Mesenchymal stem cell (in vitro differentiated cells and primary cell): ENCODE measurements at regions not wholly inside any gene's neighbourhood (a gene's known extent, or its start where the extent isn't known, plus 50 kb on each side); places are given as distances from the start of the nearest gene placed in this dataset.
"Not testable (repeated sequence)": the region's sequence is repeated elsewhere in the genome, so short reads cannot be mapped to it uniquely, and the experiment has no call there.

Source experiments
- DNase-seq: peaks from one replicate; pipeline ENCODE4 v3.0.0-alpha.2; 2013
- H2AFZ ChIP-seq: one replicate; pipeline ENCODE4 v1.6.1; 2013; ENCODE audit warnings: low read depth, mild to moderate bottlenecking, control low read depth, inconsistent platforms, low read length, moderate library complexity
- H2AK5ac ChIP-seq: 2 replicates; pipeline ENCODE4 v1.6.1; 2013; ENCODE audit warnings: low read length, moderate library complexity, mild to moderate bottlenecking, inconsistent platforms; ENCODE audit not compliant: severe bottlenecking
- H2BK120ac ChIP-seq: one replicate; pipeline ENCODE4 v1.6.1; 2013; ENCODE audit warnings: low read depth, mild to moderate bottlenecking, inconsistent platforms, low read length, moderate library complexity
- H2BK12ac ChIP-seq, 2 experiments: one replicate each; pipeline ENCODE4 v1.6.1; 2013; ENCODE audit warnings: inconsistent platforms in 2 of 2, low read length in 2 of 2, mild to moderate bottlenecking in 2 of 2, moderate library complexity in 2 of 2, control low read depth in 1 of 2
- H2BK15ac ChIP-seq: one replicate; pipeline ENCODE4 v1.6.1; 2013; ENCODE audit warnings: mild to moderate bottlenecking, low read depth, inconsistent platforms; ENCODE audit not compliant: poor library complexity, severe bottlenecking
- H2BK5ac ChIP-seq: 2 replicates; pipeline ENCODE4 v1.6.1; 2013; ENCODE audit warnings: low read depth, mild to moderate bottlenecking, low read length, control low read depth, inconsistent platforms; ENCODE audit not compliant: poor library complexity, severe bottlenecking
- H3K14ac ChIP-seq, 2 experiments: one replicate each; pipeline ENCODE4 v1.6.1; 2013; ENCODE audit warnings: inconsistent platforms in 2 of 2, low read length in 2 of 2, control low read depth in 1 of 2, mild to moderate bottlenecking in 1 of 2, moderate library complexity in 1 of 2
- H3K18ac ChIP-seq, 2 experiments: one replicate each; pipeline ENCODE4 v1.6.1; 2013; ENCODE audit warnings: inconsistent platforms in 2 of 2, low read length in 2 of 2, control low read depth in 1 of 2, low read depth in 1 of 2, mild to moderate bottlenecking in 1 of 2
- H3K23ac ChIP-seq, 2 experiments: one replicate each; pipeline ENCODE4 v1.6.1; 2013; ENCODE audit warnings: inconsistent platforms in 2 of 2, low read length in 2 of 2, mild to moderate bottlenecking in 2 of 2, moderate library complexity in 2 of 2, control low read depth in 1 of 2
- H3K27ac ChIP-seq: 2 replicates; pipeline ENCODE4 v1.5.1; 2013; ENCODE audit warnings: mild to moderate bottlenecking, moderate library complexity, low read length, control low read depth, inconsistent platforms; ENCODE audit not compliant: poor library complexity, severe bottlenecking
- H3K27me3 ChIP-seq, 2 experiments: 2 replicates each; pipeline versions ENCODE4 v1.6.1 to v1.7.0; 2013; ENCODE audit warnings: low read length in 2 of 2, mild to moderate bottlenecking in 2 of 2, moderate library complexity in 2 of 2, control low read depth in 1 of 2, inconsistent platforms in 1 of 2; ENCODE audit not compliant: control insufficient read depth in 1 of 2, insufficient read depth in 1 of 2
- H3K36me3 ChIP-seq, 2 experiments: 2 replicates each; pipeline versions ENCODE4 v1.6.1 to v1.7.0; 2013; ENCODE audit warnings: low read length in 2 of 2, control low read depth in 1 of 2, inconsistent platforms in 1 of 2, low read depth in 1 of 2, mild to moderate bottlenecking in 1 of 2; ENCODE audit not compliant: insufficient read depth in 2 of 2, control insufficient read depth in 1 of 2
- H3K4ac ChIP-seq, 2 experiments: one replicate each; pipeline ENCODE4 v1.6.1; 2013; ENCODE audit warnings: inconsistent platforms in 2 of 2, low read length in 2 of 2, mild to moderate bottlenecking in 2 of 2, moderate library complexity in 2 of 2, control low read depth in 1 of 2, low read depth in 1 of 2
- H3K4me1 ChIP-seq: 2 replicates; pipeline ENCODE4 v1.6.1; 2013; ENCODE audit warnings: low read depth, low read length, control low read depth; ENCODE audit not compliant: control insufficient read depth, insufficient read depth
- H3K4me2 ChIP-seq: 2 replicates; pipeline ENCODE4 v1.6.1; 2013; ENCODE audit warnings: low read length, mild to moderate bottlenecking, inconsistent platforms; ENCODE audit not compliant: poor library complexity, severe bottlenecking
- H3K4me3 ChIP-seq, 2 experiments: 2 replicates each; pipeline versions ENCODE4 v1.5.1 to v1.7.0; 2013; ENCODE audit warnings: low read length in 2 of 2, mild to moderate bottlenecking in 2 of 2, control low read depth in 1 of 2, low read depth in 1 of 2; ENCODE audit not compliant: insufficient read depth in 1 of 2
- H3K79me1 ChIP-seq: replicated peaks from 2 replicates; pipeline ENCODE4 v1.6.1; 2013; ENCODE audit warnings: mild to moderate bottlenecking, control low read depth, low read length, inconsistent platforms; ENCODE audit not compliant: poor library complexity, severe bottlenecking
- H3K9ac ChIP-seq: 2 replicates; pipeline ENCODE4 v1.7.0; 2013; ENCODE audit warnings: mild to moderate bottlenecking, low read length, moderate library complexity
- H3K9me3 ChIP-seq: 2 replicates; pipeline ENCODE4 v1.7.0; 2013; ENCODE audit warnings: mild to moderate bottlenecking, low read length; ENCODE audit not compliant: control insufficient read depth
- H4K8ac ChIP-seq: one replicate; pipeline ENCODE4 v1.6.1; 2013; ENCODE audit warnings: inconsistent platforms, mild to moderate bottlenecking, low read length, moderate library complexity
- H4K91ac ChIP-seq: one replicate; pipeline ENCODE4 v1.6.1; 2013; ENCODE audit warnings: mild to moderate bottlenecking, low read length, inconsistent platforms
- WGBS: methylation state at CpG from one replicate; pipeline ENCODE4 v1.1.7; 2013; ENCODE audit warnings: mixed read lengths; 5-methylcytosine and 5-hydroxymethylcytosine counted together

GRCh38 chr18:10256276-10256675, 198.2 kb upstream of the APCDD1 start:
- H2AFZ ChIP-seq, H2BK120ac ChIP-seq, H2BK5ac ChIP-seq, H4K91ac ChIP-seq, H2AK5ac ChIP-seq, H3K79me1 ChIP-seq, H3K23ac ChIP-seq, H3K4me1 ChIP-seq, H3K27ac ChIP-seq, H3K9ac ChIP-seq, H3K4ac ChIP-seq, H3K27me3 ChIP-seq, H3K18ac ChIP-seq, H3K14ac ChIP-seq, H3K9me3 ChIP-seq, H2BK15ac ChIP-seq, H3K36me3 ChIP-seq, H4K8ac ChIP-seq, DNase-seq, H3K4me3 ChIP-seq, H3K4me2 ChIP-seq, H2BK12ac ChIP-seq: not testable (repeated sequence)
- 78% methylated on average over 3 of the region's 3 CpGs for WGBS

- Histone ChIP-seq H3K14ac (no peak overlapping the region), H2BK5ac (no peak overlapping the region), H3K4me3 (no peak overlapping the region), H3K27me3 (peaks cover 0 to 5% of the 10 kb centered on the region in 2 experiments), H2AK5ac (no peak overlapping the region), H2BK12ac (no peak overlapping the region), H3K23ac (no peak overlapping the region), H3K18ac (no peak overlapping the region), H3K9me3 (no peaks in the 10 kb centered on the region), H3K9ac (no peak overlapping the region), H3K4ac (no peak overlapping the region), H2BK120ac (no peak overlapping the region), H3K79me1 (no peaks in the 10 kb centered on the region), H3K27ac (no peak overlapping the region), H4K8ac (no peak overlapping the region), H2BK15ac (no peak overlapping the region), H3K4me2 (no peak overlapping the region), H3K36me3 (no peaks in the 10 kb centered on the region), H2AFZ (no peak overlapping the region), H4K91ac (no peak overlapping the region), H3K4me1 (no peaks in the 10 kb centered on the region)
- no peak for DNase-seq
- 94% methylated on average over 3 of the region's 5 CpGs for WGBS
These were observed 195.5 kb upstream of the APCDD1 start for GRCh38 chr18:10258836-10259474.

GRCh38 chr18:10259901-10260300, 194.5 kb upstream of the APCDD1 start:
- H3K36me3 ChIP-seq = no peaks in the 10 kb centered on the region
- no peak overlapping the region for H4K91ac ChIP-seq
- H2BK120ac ChIP-seq = no peak overlapping the region
- 78% methylated on average over 2 of the region's 3 CpGs for WGBS
- peaks cover 0 to 5% of the 10 kb centered on the region in 2 experiments for H3K27me3 ChIP-seq
- no peak overlapping the region for H2BK15ac ChIP-seq
- H4K8ac ChIP-seq = no peak overlapping the region
- no peak overlapping the region for H3K27ac ChIP-seq
- H3K9ac ChIP-seq = no peak overlapping the region
- H3K14ac ChIP-seq = no peak overlapping the region
- no peak overlapping the region for H3K23ac ChIP-seq
- H3K4ac ChIP-seq = no peak overlapping the region
- no peak for DNase-seq
- H3K4me1 ChIP-seq = no peaks in the 10 kb centered on the region
- H2AFZ ChIP-seq = no peak overlapping the region
- no peak overlapping the region for H3K18ac ChIP-seq
- H3K79me1 ChIP-seq = no peaks in the 10 kb centered on the region
- no peak overlapping the region for H3K4me2 ChIP-seq
- H3K9me3 ChIP-seq = no peaks in the 10 kb centered on the region
- H2BK5ac ChIP-seq = no peak overlapping the region
- no peak overlapping the region for H3K4me3 ChIP-seq
- no peak overlapping the region for H2AK5ac ChIP-seq
- no peak overlapping the region for H2BK12ac ChIP-seq

- Histone ChIP-seq H2AFZ (no peak overlapping the region), H3K23ac (no peak overlapping the region), H2BK15ac (no peak overlapping the region), H3K4me2 (no peak overlapping the region), H3K4ac (no peak overlapping the region), H2BK12ac (peak overlapping the region in 1 of 2 experiments; percentile 45), H4K91ac (no peak overlapping the region), H2AK5ac (no peak overlapping the region), H4K8ac (no peak overlapping the region), H3K27me3 (peaks cover 0 to 5% of the 10 kb centered on the region in 2 experiments), H3K4me3 (no peak overlapping the region), H3K14ac (no peak overlapping the region), H3K79me1 (no peaks in the 10 kb centered on the region), H3K27ac (no peak overlapping the region), H2BK120ac (no peak overlapping the region), H3K4me1 (no peaks in the 10 kb centered on the region), H3K9ac (no peak overlapping the region), H3K18ac (no peak overlapping the region), H2BK5ac (no peak overlapping the region), H3K36me3 (no peaks in the 10 kb centered on the region), H3K9me3 (no peaks in the 10 kb centered on the region)
- peak; percentile 48 for DNase-seq
- WGBS = 93% methylated on average over 4 of the region's 5 CpGs
These were observed 192.8 kb upstream of the APCDD1 start for GRCh38 chr18:10261344-10262276.
